Smooth muscle cell (in vitro differentiated cells): ENCODE measurements at regions not wholly inside any gene's neighbourhood (a gene's known extent, or its start where the extent isn't known, plus 50 kb on each side); places are given as distances from the start of the nearest gene placed in this dataset.

Source experiments
- DNase-seq: peaks from one replicate; lab custom pipeline; 2025; ENCODE audit not compliant: unreplicated experiment; lab: John Stamatoyannopoulos, UW
- H2AFZ ChIP-seq: fragments of 200-600 bp; sonication (generic); 2 replicates; pipeline ENCODE4 v1.6.0; 2016; ENCODE audit warnings: antibody characterized with exemption, low read depth, mild to moderate bottlenecking
- H3F3A ChIP-seq: fragments of 200-600 bp; sonication (generic); 2 replicates; pipeline ENCODE4 v1.6.0; 2017; ENCODE audit warnings: antibody characterized with exemption, low read depth
- H3K27ac ChIP-seq: fragments of 200-600 bp; sonication (generic); 2 replicates; pipeline ENCODE4 v1.5.1; 2016; ENCODE audit warnings: low read depth, mild to moderate bottlenecking
- H3K27me3 ChIP-seq: fragments of 200-600 bp; sonication (generic); 2 replicates; pipeline ENCODE4 v1.6.1; 2016; ENCODE audit warnings: low read depth, mild to moderate bottlenecking
- H3K36me3 ChIP-seq: fragments of 200-600 bp; sonication (generic); 2 replicates; pipeline ENCODE4 v1.5.1; 2016; ENCODE audit warnings: low read depth
- H3K4me1 ChIP-seq: fragments of 200-600 bp; sonication (generic); 2 replicates; pipeline ENCODE4 v1.5.1; 2016; ENCODE audit warnings: low read depth
- H3K4me2 ChIP-seq: fragments of 200-600 bp; sonication (generic); 2 replicates; pipeline ENCODE4 v1.6.0; 2016; ENCODE audit warnings: mild to moderate bottlenecking
- H3K4me3 ChIP-seq: fragments of 200-600 bp; sonication (generic); 2 replicates; pipeline ENCODE4 v1.5.1; 2016; ENCODE audit warnings: mild to moderate bottlenecking
- H3K79me2 ChIP-seq: fragments of 200-600 bp; sonication (generic); 2 replicates; pipeline ENCODE4 v1.6.0; 2016; ENCODE audit warnings: low read depth, mild to moderate bottlenecking
- H3K9ac ChIP-seq: fragments of 200-600 bp; sonication (generic); 2 replicates; pipeline ENCODE4 v1.6.0; 2016; ENCODE audit warnings: low read depth
- H3K9me3 ChIP-seq: fragments of 200-600 bp; sonication (generic); replicated peaks from 2 replicates; pipeline ENCODE4 v1.5.1; 2016; ENCODE audit warnings: low read depth
- H4K20me1 ChIP-seq: fragments of 200-600 bp; sonication (generic); 2 replicates; pipeline ENCODE4 v1.6.0; 2016; ENCODE audit warnings: low read depth
- CTCF ChIP-seq: fragments of 200-600 bp; sonication (generic); IDR thresholded peaks from 2 replicates; pipeline ENCODE4 v1.5.1; 2017; ENCODE audit warnings: borderline replicate concordance, mild to moderate bottlenecking, antibody characterized with exemption; ENCODE audit not compliant: insufficient read depth, poor library complexity, severe bottlenecking
- WGBS: methylation state at CpG from one replicate; pipeline ENCODE4 v1.1.7; 2016; ENCODE audit warnings: low lambda C conversion rate; 5-methylcytosine and 5-hydroxymethylcytosine counted together

GRCh38 chr2:43160778-43161177 lies 65.6 kb downstream of the ZFP36L2 start:
- 92% methylated on average over 5 of the region's 5 CpGs for WGBS
- H3K27me3 ChIP-seq = no peaks in the 10 kb centered on the region

GRCh38 chr2:43159797-43160196 lies 66.6 kb downstream of the ZFP36L2 start:
- no peak overlapping the region for H3K4me2 ChIP-seq
- H3K27me3 ChIP-seq = no peaks in the 10 kb centered on the region
- H3F3A ChIP-seq = no peaks in the 10 kb centered on the region
- H3K27ac ChIP-seq = no peak overlapping the region
- H4K20me1 ChIP-seq = no peaks in the 10 kb centered on the region
- no peak overlapping the region for H2AFZ ChIP-seq
- TF ChIP-seq CTCF = no peak
- H3K36me3 ChIP-seq = no peaks in the 10 kb centered on the region
- 75% methylated on average over 7 of the region's 7 CpGs for WGBS
- no peak overlapping the region for H3K4me3 ChIP-seq
- no peaks in the 10 kb centered on the region for H3K9me3 ChIP-seq
- no peaks in the 10 kb centered on the region for H3K79me2 ChIP-seq
- DNase-seq = no peak
- H3K4me1 ChIP-seq = peaks cover 3% of the 10 kb centered on the region
- H3K9ac ChIP-seq = no peak overlapping the region

More at GRCh38 chr2:43160778-43161177, 65.6 kb downstream of the ZFP36L2 start:
- Histone ChIP-seq H3K27ac (no peak overlapping the region), H3F3A (no peaks in the 10 kb centered on the region), H4K20me1 (no peaks in the 10 kb centered on the region), H3K4me3 (no peak overlapping the region), H2AFZ (no peak overlapping the region), H3K9ac (no peak overlapping the region), H3K4me2 (no peak overlapping the region), H3K79me2 (no peaks in the 10 kb centered on the region), H3K4me1 (peaks cover 3% of the 10 kb centered on the region), H3K36me3 (no peaks in the 10 kb centered on the region), H3K9me3 (no peaks in the 10 kb centered on the region)
- no peak for DNase-seq
- TF ChIP-seq CTCF = no peak

- Histone ChIP-seq H3K79me2 (no peaks in the 10 kb centered on the region), H3K9me3 (no peaks in the 10 kb centered on the region), H3K27ac (peak overlapping the region; percentile 29), H3K36me3 (no peaks in the 10 kb centered on the region), H3K4me2 (peak overlapping the region; percentile 35), H3K4me3 (no peak overlapping the region), H2AFZ (peak overlapping the region; percentile 60), H3K9ac (no peak overlapping the region), H3K4me1 (peaks cover 3% of the 10 kb centered on the region), H3F3A (no peaks in the 10 kb centered on the region), H4K20me1 (no peaks in the 10 kb centered on the region), H3K27me3 (no peaks in the 10 kb centered on the region)
- no peak for DNase-seq
- WGBS = 47% methylated on average over 11 of the region's 11 CpGs
- TF ChIP-seq CTCF = no peak
Measured at GRCh38 chr2:43158259-43158880, 68.0 kb downstream of the ZFP36L2 start.
